ENCODE measurements at regions not wholly inside any gene's neighbourhood (a gene's known extent, or its start where the extent isn't known, plus 50 kb on each side); places are given as distances from the start of the nearest gene placed in this dataset.

DNA sequence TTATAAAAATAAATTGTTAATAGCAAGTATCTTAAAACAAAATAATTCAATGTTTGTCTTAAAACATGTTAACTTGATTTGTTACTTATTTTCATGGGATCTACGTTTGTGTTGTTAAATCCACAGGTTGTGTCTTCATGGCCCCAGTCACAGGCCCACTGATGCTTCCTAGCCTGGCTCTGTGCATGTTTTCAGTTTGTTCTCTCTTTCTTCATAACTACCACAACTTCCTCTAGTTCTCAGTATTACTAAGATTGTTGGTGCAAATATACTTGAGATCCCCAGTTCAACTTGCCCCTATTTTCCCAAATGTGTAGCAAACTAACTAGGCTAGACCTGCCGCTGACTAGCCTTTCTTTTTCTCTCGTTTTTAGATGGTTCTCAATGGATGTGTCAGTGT lies 250.5 kb downstream of the NRIP1 start:
- TF ChIP-seq, protein P1, sequence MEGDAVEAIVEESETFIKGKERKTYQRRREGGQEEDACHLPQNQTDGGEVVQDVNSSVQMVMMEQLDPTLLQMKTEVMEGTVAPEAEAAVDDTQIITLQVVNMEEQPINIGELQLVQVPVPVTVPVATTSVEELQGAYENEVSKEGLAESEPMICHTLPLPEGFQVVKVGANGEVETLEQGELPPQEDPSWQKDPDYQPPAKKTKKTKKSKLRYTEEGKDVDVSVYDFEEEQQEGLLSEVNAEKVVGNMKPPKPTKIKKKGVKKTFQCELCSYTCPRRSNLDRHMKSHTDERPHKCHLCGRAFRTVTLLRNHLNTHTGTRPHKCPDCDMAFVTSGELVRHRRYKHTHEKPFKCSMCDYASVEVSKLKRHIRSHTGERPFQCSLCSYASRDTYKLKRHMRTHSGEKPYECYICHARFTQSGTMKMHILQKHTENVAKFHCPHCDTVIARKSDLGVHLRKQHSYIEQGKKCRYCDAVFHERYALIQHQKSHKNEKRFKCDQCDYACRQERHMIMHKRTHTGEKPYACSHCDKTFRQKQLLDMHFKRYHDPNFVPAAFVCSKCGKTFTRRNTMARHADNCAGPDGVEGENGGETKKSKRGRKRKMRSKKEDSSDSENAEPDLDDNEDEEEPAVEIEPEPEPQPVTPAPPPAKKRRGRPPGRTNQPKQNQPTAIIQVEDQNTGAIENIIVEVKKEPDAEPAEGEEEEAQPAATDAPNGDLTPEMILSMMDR (IDR thresholded peaks at IDR 0.05; ENCODE audit: low read depth, low read length): no peak
- TF ChIP-seq POLR2A (IDR thresholded peaks at IDR 0.05; ENCODE audit: extremely low read depth, insufficient read length) (no peak), MYC (IDR thresholded peaks at IDR 0.05; ENCODE audit: low read depth, low read length) (no peak)
- TF ChIP-seq, protein P2, sequence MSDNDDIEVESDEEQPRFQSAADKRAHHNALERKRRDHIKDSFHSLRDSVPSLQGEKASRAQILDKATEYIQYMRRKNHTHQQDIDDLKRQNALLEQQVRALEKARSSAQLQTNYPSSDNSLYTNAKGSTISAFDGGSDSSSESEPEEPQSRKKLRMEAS (IDR thresholded peaks at IDR 0.05; ENCODE audit: low read depth, low read length): no peak
